ENCODE measurements at regions not wholly inside any gene's neighbourhood (a gene's known extent, or its start where the extent isn't known, plus 50 kb on each side); places are given as distances from the start of the nearest gene placed in this dataset.

DNA sequence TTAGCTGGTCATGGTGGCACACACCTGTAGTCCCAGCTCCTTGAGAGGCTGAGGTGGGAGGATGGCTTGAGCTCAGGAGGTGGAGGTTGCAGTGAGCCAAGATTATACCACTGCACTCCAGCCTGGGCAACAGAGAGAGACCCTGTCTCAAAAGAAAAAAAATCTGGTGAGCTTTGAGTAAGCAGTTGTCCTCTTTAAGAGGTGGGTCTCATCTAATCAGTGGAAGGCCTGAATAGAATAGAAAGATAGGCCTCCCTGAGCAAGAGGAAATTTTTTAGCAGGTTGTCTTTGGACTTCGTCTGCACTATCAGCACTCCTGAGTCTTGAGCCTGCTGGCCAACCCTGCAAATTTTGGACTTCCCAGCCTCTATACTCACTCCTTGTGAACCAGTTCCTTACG is 266.0 kb upstream of the ZFHX3 start:
- Histone ChIP-seq H3K36me3 (no peaks in the 10 kb centered on the region), H3K4me1 (no peaks in the 10 kb centered on the region), H3K27me3 (no peaks in the 10 kb centered on the region), H3K27ac (no peak overlapping the region), H3K9me3 (no peaks in the 10 kb centered on the region), H3K4me3 (no peak overlapping the region)
- DNase-seq = no peak
- TF ChIP-seq POLR2A (IDR thresholded peaks at IDR 0.05) = no peak
- TF ChIP-seq, protein P1, sequence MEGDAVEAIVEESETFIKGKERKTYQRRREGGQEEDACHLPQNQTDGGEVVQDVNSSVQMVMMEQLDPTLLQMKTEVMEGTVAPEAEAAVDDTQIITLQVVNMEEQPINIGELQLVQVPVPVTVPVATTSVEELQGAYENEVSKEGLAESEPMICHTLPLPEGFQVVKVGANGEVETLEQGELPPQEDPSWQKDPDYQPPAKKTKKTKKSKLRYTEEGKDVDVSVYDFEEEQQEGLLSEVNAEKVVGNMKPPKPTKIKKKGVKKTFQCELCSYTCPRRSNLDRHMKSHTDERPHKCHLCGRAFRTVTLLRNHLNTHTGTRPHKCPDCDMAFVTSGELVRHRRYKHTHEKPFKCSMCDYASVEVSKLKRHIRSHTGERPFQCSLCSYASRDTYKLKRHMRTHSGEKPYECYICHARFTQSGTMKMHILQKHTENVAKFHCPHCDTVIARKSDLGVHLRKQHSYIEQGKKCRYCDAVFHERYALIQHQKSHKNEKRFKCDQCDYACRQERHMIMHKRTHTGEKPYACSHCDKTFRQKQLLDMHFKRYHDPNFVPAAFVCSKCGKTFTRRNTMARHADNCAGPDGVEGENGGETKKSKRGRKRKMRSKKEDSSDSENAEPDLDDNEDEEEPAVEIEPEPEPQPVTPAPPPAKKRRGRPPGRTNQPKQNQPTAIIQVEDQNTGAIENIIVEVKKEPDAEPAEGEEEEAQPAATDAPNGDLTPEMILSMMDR (IDR thresholded peaks at IDR 0.05) = no peak

DNA sequence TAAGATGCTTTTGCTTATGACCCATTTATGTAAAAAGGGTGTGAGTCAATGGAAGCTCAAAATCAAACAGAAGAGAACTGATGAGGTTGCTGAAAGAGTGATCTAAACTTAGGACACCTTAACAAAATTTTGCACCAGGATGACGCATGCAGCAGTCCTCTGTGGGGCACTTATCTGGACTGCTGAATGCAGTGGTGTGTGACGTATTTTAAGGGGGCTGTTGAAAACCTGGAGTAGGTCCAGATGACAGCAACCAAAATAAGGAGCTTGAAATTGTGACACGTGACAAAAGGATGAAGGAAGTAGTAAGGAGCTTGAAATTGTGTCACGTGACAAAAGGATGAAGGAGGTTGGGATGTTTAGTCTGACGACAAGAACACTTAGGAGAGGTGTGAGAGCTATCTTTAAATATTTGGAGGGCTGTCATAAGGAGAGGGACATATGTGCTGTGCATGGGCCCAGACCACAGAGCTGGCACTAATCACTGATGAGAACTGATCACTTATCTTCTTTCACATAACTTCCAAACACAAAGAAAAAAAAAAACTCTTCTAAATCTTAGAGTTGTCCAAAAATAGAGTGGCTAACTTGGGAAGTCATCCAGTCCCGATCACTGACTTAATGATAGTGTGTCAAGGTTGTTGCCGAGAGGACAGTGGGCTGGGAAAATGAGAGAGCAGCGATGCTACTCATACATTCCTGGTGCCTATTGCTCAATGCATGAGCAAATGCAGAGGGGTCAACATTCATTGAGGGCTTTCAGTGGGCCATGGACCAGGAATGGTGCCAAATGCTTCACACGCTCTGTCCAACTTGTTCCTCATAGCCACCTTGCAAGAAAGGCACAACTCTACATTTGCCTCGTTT is 264.2 kb upstream of the ZFHX3 start:
- Histone ChIP-seq H3K4me3 (no peak overlapping the region), H3K9me3 (no peaks in the 10 kb centered on the region), H3K27me3 (no peaks in the 10 kb centered on the region), H3K36me3 (no peaks in the 10 kb centered on the region), H3K27ac (no peak overlapping the region), H3K4me1 (no peaks in the 10 kb centered on the region)
- no peak for DNase-seq
- TF ChIP-seq POLR2A (IDR thresholded peaks at IDR 0.05) = no peak
- TF ChIP-seq, protein P1 (IDR thresholded peaks at IDR 0.05) = no peak

DNA sequence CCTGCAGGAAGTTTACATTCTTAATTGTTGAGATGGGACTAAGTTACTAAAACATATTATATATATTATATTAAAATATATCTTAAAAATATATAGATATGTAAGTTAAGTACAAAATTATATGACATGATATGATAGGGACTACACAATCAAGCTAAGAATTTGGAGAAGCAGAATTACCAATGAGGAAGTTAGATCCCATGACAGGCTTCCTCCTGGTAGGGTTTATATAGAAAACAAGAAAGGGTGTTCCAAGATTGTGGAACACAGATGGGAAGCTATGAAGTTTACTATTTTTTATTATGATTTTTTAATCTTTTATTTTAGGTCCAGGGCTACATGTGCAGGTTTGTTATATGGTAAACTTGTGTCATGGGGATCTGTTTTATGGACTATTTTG is 260.8 kb upstream of the ZFHX3 start:
- H3K27me3 ChIP-seq = no peaks in the 10 kb centered on the region
- no peak for DNase-seq
- H3K27ac ChIP-seq = no peak overlapping the region
- H3K4me1 ChIP-seq = no peaks in the 10 kb centered on the region
- TF ChIP-seq POLR2A (IDR thresholded peaks at IDR 0.05) = no peak
- TF ChIP-seq, protein P1 (IDR thresholded peaks at IDR 0.05) = no peak
- no peaks in the 10 kb centered on the region for H3K36me3 ChIP-seq
- no peak overlapping the region for H3K4me3 ChIP-seq
- H3K9me3 ChIP-seq = no peaks in the 10 kb centered on the region

DNA sequence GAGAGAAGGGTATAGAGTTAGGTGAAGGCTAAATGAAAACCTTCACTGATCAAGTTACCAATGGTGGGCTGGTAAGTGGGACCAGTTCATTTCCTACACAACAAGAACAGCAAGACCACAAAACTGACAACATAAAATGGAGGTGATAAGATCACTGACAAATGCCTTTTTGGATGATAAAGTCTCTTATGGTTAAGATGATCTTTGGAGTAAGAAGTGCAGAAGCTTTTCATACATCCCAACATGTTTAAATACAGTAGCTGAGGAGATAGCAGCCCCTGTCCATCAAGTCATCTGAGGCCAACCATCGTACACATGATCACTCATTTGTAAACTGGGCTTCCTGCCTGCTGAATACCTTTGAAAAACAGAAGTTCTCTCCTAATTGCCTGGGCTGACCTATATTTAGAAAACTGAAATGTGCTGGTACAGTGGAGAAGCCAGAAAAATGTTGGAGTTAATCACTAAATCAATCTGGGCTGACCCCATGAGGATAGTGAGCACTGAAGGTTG is 259.0 kb upstream of the ZFHX3 start:
- H3K27me3 ChIP-seq = no peaks in the 10 kb centered on the region
- no peak overlapping the region for H3K4me3 ChIP-seq
- H3K4me1 ChIP-seq = no peaks in the 10 kb centered on the region
- DNase-seq = no peak
- TF ChIP-seq, protein P1 (IDR thresholded peaks at IDR 0.05) = no peak
- TF ChIP-seq POLR2A (IDR thresholded peaks at IDR 0.05) = no peak
- no peaks in the 10 kb centered on the region for H3K36me3 ChIP-seq
- no peaks in the 10 kb centered on the region for H3K9me3 ChIP-seq
- no peak overlapping the region for H3K27ac ChIP-seq

DNA sequence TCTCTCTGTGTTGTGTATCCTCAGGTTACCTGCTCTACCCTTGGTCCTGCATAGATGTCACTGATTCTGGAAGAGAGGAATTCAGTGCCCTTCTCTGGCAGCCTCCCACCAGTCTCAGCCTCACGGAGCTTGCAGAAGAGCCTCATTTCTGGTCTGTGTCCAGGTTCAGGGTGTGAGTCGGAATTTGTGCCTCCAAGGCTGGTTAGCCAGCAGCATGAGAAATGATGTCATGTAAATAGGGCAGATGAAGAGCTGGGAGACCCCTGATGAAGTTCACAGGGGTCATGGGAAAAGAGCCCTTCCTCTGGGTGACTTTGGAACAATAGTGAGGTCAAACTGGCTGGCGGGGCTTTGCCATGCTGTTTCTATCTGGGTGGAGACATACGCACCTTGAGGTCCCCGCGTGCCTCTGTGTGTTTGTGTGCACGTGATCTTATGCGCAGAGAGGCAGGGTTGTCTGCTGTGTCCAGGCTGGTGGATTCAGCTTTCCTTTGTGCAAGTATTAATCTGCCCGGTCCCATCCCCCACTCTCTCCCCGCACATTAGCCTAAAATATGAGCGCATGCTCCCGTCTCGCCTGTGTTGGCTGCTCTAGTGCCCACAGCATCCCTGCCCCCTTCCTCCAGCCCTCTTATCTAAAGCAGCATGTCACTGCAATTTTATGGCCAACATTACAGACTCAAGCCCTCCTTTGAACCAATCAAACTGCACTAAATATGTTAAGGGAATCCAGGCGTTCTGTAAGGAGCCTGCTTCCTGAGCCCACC is 256.3 kb upstream of the ZFHX3 start:
- Histone ChIP-seq H3K4me3 (no peak overlapping the region), H3K4me1 (no peaks in the 10 kb centered on the region), H3K36me3 (no peaks in the 10 kb centered on the region), H3K9me3 (no peaks in the 10 kb centered on the region), H3K27ac (no peak overlapping the region), H3K27me3 (no peaks in the 10 kb centered on the region)
- DNase-seq = no peak
- TF ChIP-seq, protein P1 (IDR thresholded peaks at IDR 0.05) = no peak
- TF ChIP-seq POLR2A (IDR thresholded peaks at IDR 0.05) = no peak
